PC-3 (cell line): ENCODE measurements at regions not wholly inside any gene's neighbourhood (a gene's known extent, or its start where the extent isn't known, plus 50 kb on each side); places are given as distances from the start of the nearest gene placed in this dataset.

Source experiments
- ATAC-seq: fragments of 200-7000 bp; cut with Tn5 transposase; 2 replicates; pipeline ENCODE4 v1.9.1; 2020; ENCODE audit warnings: mild to moderate bottlenecking, moderate library complexity
- BruUV-seq: library from RNA; stranded (reverse); fragments of 400-500 nt; replicated peaks from 2 replicates; lab custom pipeline; 2021; lab: Mats Ljungman, UMichigan
- CTCF ChIA-PET: fragments of 300-600 bp; sonication (Branson Sonifier 250); formaldehyde crosslinking; loops from one replicate; lab custom pipeline; 2022; ENCODE audit warnings: antibody characterized with exemption; lab: Charles Lee
- POLR2A ChIA-PET: fragments of 300-600 bp; sonication (Branson Sonifier 250); formaldehyde crosslinking; loops from one replicate; lab custom pipeline; 2022; ENCODE audit warnings: antibody characterized with exemption; ENCODE audit not compliant: unreplicated experiment; lab: Charles Lee
- DNase-seq: peaks from one replicate; pipeline ENCODE4 v3.0.0-alpha.2; 2015
- H2AFZ ChIP-seq: fragments of 300-600 bp; sonication (generic); 2 replicates; pipeline ENCODE4 v1.6.0; 2016; ENCODE audit warnings: antibody characterized with exemption, low read length
- H3F3A ChIP-seq: fragments of 300-600 bp; sonication (generic); one replicate; pipeline ENCODE4 v1.6.0; 2017; ENCODE audit warnings: antibody characterized with exemption, low read length, control low read depth, mild to moderate bottlenecking; ENCODE audit not compliant: unreplicated experiment
- H3K27ac ChIP-seq: fragments of 300-600 bp; sonication (generic); 2 replicates; pipeline ENCODE4 v1.5.1; 2016; ENCODE audit warnings: mild to moderate bottlenecking, low read length
- H3K27me3 ChIP-seq: fragments of 300-600 bp; sonication (generic); 2 replicates; pipeline ENCODE4 v1.6.1; 2016; ENCODE audit warnings: low read length, mixed read lengths
- H3K36me3 ChIP-seq: fragments of 300-600 bp; sonication (generic); 2 replicates; pipeline ENCODE4 v1.6.1; 2016; ENCODE audit warnings: low read depth, mixed run types, low read length, mixed read lengths
- H3K4me1 ChIP-seq: fragments of 300-600 bp; sonication (generic); 2 replicates; pipeline ENCODE4 v1.5.1; 2016; ENCODE audit warnings: low read length; ENCODE audit not compliant: insufficient read depth
- H3K4me2 ChIP-seq: fragments of 300-600 bp; sonication (generic); 2 replicates; pipeline ENCODE4 v1.6.0; 2016; ENCODE audit warnings: low read length
- H3K4me3 ChIP-seq: fragments of 300-600 bp; sonication (generic); 2 replicates; pipeline ENCODE4 v1.5.1; 2016; ENCODE audit warnings: mild to moderate bottlenecking, low read length, mixed read lengths
- H3K79me2 ChIP-seq: fragments of 300-600 bp; sonication (generic); 2 replicates; pipeline ENCODE4 v1.6.1; 2017; ENCODE audit warnings: low read length, mixed read lengths
- H3K9ac ChIP-seq: fragments of 300-600 bp; sonication (generic); 2 replicates; pipeline ENCODE4 v1.6.0; 2016; ENCODE audit warnings: mild to moderate bottlenecking, low read length
- H3K9me2 ChIP-seq: fragments of 300-600 bp; sonication (generic); replicated peaks from 2 replicates; pipeline ENCODE4 v1.6.1; 2016; ENCODE audit warnings: mixed run types, low read length, mixed read lengths
- H3K9me3 ChIP-seq: fragments of 300-600 bp; sonication (generic); 2 replicates; pipeline ENCODE4 v1.6.1; 2016; ENCODE audit warnings: low read length, mixed read lengths
- H4K20me1 ChIP-seq: fragments of 300-600 bp; sonication (generic); 2 replicates; pipeline ENCODE4 v1.6.1; 2016; ENCODE audit warnings: low read length, mixed read lengths
- CTCF ChIP-seq: fragments of 300-600 bp; sonication (generic); conservative IDR thresholded peaks from 2 replicates; pipeline ENCODE4 v1.5.1; 2017; ENCODE audit warnings: antibody characterized with exemption, low read depth, mild to moderate bottlenecking, low read length
- EZH2 ChIP-seq: fragments of 300-600 bp; sonication (generic); IDR thresholded peaks from one replicate; pipeline ENCODE4 v1.6.1; 2017; ENCODE audit warnings: antibody characterized with exemption, mild to moderate bottlenecking, low read length; ENCODE audit not compliant: unreplicated experiment
- EZH2phosphoT487 ChIP-seq: fragments of 300-600 bp; sonication (generic); IDR thresholded peaks from 2 replicates; pipeline ENCODE4 v1.6.1; 2018; ENCODE audit warnings: mild to moderate bottlenecking, antibody characterized with exemption, low read length, borderline replicate concordance
- intact Hi-C: fragments of 100-400 bp; cut with micrococcal nuclease; formaldehyde crosslinking; loops from 2 replicates; pipeline ENCODE4 v1.9.0; 2023

GRCh38 chr14:34183478-34183877, 232.6 kb upstream of the EGLN3 start:
- TF ChIP-seq EZH2phosphoT487 (no peak), EZH2 (no peak), CTCF (no peak)
- Histone ChIP-seq H3F3A (no peaks in the 10 kb centered on the region), H3K9ac (no peak overlapping the region), H3K27ac (no peak overlapping the region), H3K4me1 (peaks cover 9% of the 10 kb centered on the region; the same call in 1 of the 2 replicates), H3K36me3 (no peaks in the 10 kb centered on the region), H3K79me2 (no peaks in the 10 kb centered on the region), H4K20me1 (no peaks in the 10 kb centered on the region), H3K4me3 (no peak overlapping the region), H3K4me2 (no peak overlapping the region), H3K9me2 (no peaks in the 10 kb centered on the region), H3K9me3 (no peaks in the 10 kb centered on the region), H3K27me3 (no peaks in the 10 kb centered on the region), H2AFZ (no peak overlapping the region)
- ChIA-PET CTCF (no interaction called here), POLR2A (no interaction called here)
- intact Hi-C loops = no loop called here
- DNase-seq (no peak), ATAC-seq (no peak)
- no TSS peak for BruUV-seq

GRCh38 chr14:34181338-34181737, 230.5 kb upstream of the EGLN3 start:
- DNase-seq (no peak), ATAC-seq (no peak)
- no peak overlapping the region for H3K9ac ChIP-seq
- CTCF ChIA-PET = no interaction called here
- peaks cover 9% of the 10 kb centered on the region; the same call in 1 of the 2 replicates for H3K4me1 ChIP-seq
- no peaks in the 10 kb centered on the region for H3K9me3 ChIP-seq
- POLR2A ChIA-PET = interaction anchor here (0.6 kb wide), 1 partner anchor 355 kb away, joined by 24 read pairs; no protein-coding TSS in a partner anchor
- no peaks in the 10 kb centered on the region for H3K27me3 ChIP-seq
- no peaks in the 10 kb centered on the region for H3K36me3 ChIP-seq
- no peak overlapping the region for H3K27ac ChIP-seq
- H4K20me1 ChIP-seq = no peaks in the 10 kb centered on the region
- H3K4me2 ChIP-seq = no peak overlapping the region
- H3K79me2 ChIP-seq = no peaks in the 10 kb centered on the region
- no peaks in the 10 kb centered on the region for H3F3A ChIP-seq
- intact Hi-C loops = no loop called here
- no TSS peak for BruUV-seq
- no peaks in the 10 kb centered on the region for H3K9me2 ChIP-seq
- TF ChIP-seq CTCF = no peak
- no peak for TF ChIP-seq EZH2phosphoT487
- no peak for TF ChIP-seq EZH2
- H2AFZ ChIP-seq = no peak overlapping the region
- H3K4me3 ChIP-seq = no peak overlapping the region

- Histone ChIP-seq H3K27me3 (no peaks in the 10 kb centered on the region), H2AFZ (no peak overlapping the region), H4K20me1 (no peaks in the 10 kb centered on the region), H3K9me2 (no peaks in the 10 kb centered on the region), H3K36me3 (no peaks in the 10 kb centered on the region), H3K9me3 (no peaks in the 10 kb centered on the region), H3K4me1 (peaks cover 9% of the 10 kb centered on the region; the same call in 1 of the 2 replicates), H3K79me2 (no peaks in the 10 kb centered on the region), H3F3A (no peaks in the 10 kb centered on the region), H3K27ac (no peak overlapping the region), H3K9ac (no peak overlapping the region), H3K4me3 (no peak overlapping the region), H3K4me2 (no peak overlapping the region)
- ChIA-PET POLR2A (interaction anchor here (0.6 kb wide), 1 partner anchor 355 kb away, joined by 24 read pairs; no protein-coding TSS in a partner anchor), CTCF (interaction anchor here (0.6 kb wide), 1 partner anchor 59 kb away, joined by 3 read pairs; no protein-coding TSS in a partner anchor)
- ATAC-seq (no peak), DNase-seq (no peak)
- intact Hi-C loops = no loop called here
- BruUV-seq = no TSS peak
- TF ChIP-seq EZH2 (no peak), EZH2phosphoT487 (no peak), CTCF (no peak)
Measured at GRCh38 chr14:34180869-34181268, 230.0 kb upstream of the EGLN3 start.
